SK-N-MC (cell line): ENCODE measurements at regions not wholly inside any gene's neighbourhood (a gene's known extent, or its start where the extent isn't known, plus 50 kb on each side); places are given as distances from the start of the nearest gene placed in this dataset.

Experiments
- EZH2 ChIP-seq: fragments of 200-600 bp; sonication (generic); IDR thresholded peaks from one replicate; pipeline ENCODE4 v1.6.1; 2017; ENCODE audit warnings: antibody characterized with exemption
- FOXP2 ChIP-seq: optimal IDR thresholded peaks from 2 replicates; pipeline ENCODE3; 2011; ENCODE audit warnings: mild to moderate bottlenecking, moderate library complexity; ENCODE audit not compliant: insufficient read depth; ENCODE audit errors: extremely low read length, control extremely low read depth
- POLR2AphosphoS5 ChIP-seq: IDR thresholded peaks from 2 replicates; pipeline ENCODE4 v1.6.1; 2012; ENCODE audit warnings: mild to moderate bottlenecking, low read depth, low read length, borderline replicate concordance

GRCh38 chr13:34466301-34466700 lies 475.8 kb upstream of the NBEA start:
- TF ChIP-seq EZH2 (no peak), POLR2AphosphoS5 (no peak), FOXP2 (no peak)
